Endothelial cell of umbilical vein (primary cell): ENCODE measurements at regions not wholly inside any gene's neighbourhood (a gene's known extent, or its start where the extent isn't known, plus 50 kb on each side); places are given as distances from the start of the nearest gene placed in this dataset.

Source experiments
- BruUV-seq: library from RNA; stranded (reverse); fragments of 400-500 nt; replicated peaks from 2 replicates; lab custom pipeline; 2021; lab: Mats Ljungman, UMichigan
- CTCF ChIA-PET: fragments of 300-600, 350-600 bp; sonication (Branson Sonifier 250); formaldehyde crosslinking; loops from one replicate; lab custom pipeline; 2021; ENCODE audit warnings: antibody characterized with exemption, inconsistent platforms; lab: Charles Lee
- POLR2A ChIA-PET: fragments of 300-600, 350-600 bp; sonication (Branson Sonifier 250); formaldehyde crosslinking; loops from one replicate; lab custom pipeline; 2021; ENCODE audit warnings: antibody characterized with exemption, inconsistent platforms; lab: Charles Lee
- DNase-seq: peaks from one replicate; pipeline ENCODE4 v3.0.0-alpha.2; 2011; ENCODE audit warnings: low read depth, low spot score
- FAIRE-seq: peaks from 2 replicates; lab custom pipeline; 2011; peaks lifted over from hg19 to GRCh38; lab: Jason Lieb, UNC
- H2AFZ ChIP-seq: 2 replicates; pipeline ENCODE4 v1.6.0; 2012; ENCODE audit warnings: low read depth, low read length, control low read depth, inconsistent platforms
- H3K27ac ChIP-seq: 2 replicates; pipeline ENCODE4 v1.5.1; 2011; ENCODE audit warnings: low read depth, mild to moderate bottlenecking, control low read depth, low read length, moderate library complexity; ENCODE audit not compliant: insufficient read depth
- H3K27me3 ChIP-seq, 2 experiments: 2 replicates each; pipeline versions ENCODE4 v1.6.0 to v1.6.1; 2011; ENCODE audit warnings: low read length in 2 of 2, mixed read lengths in 1 of 2; ENCODE audit not compliant: control insufficient read depth in 2 of 2, insufficient read depth in 2 of 2
- H3K36me3 ChIP-seq, 2 experiments: 2 replicates in 1 of 2; 3 replicates in 1 of 2; pipeline ENCODE4 v1.5.1; 2011; ENCODE audit warnings: low read length in 2 of 2, mild to moderate bottlenecking in 1 of 2, moderate library complexity in 1 of 2; ENCODE audit not compliant: control insufficient read depth in 2 of 2, insufficient read depth in 2 of 2; ENCODE audit errors: extremely low read depth in 1 of 2
- H3K4me1 ChIP-seq: 3 replicates; pipeline ENCODE4 v1.5.1; 2011; ENCODE audit warnings: mild to moderate bottlenecking, low read length; ENCODE audit not compliant: control insufficient read depth, insufficient read depth; ENCODE audit errors: extremely low read depth
- H3K4me2 ChIP-seq: 2 replicates; pipeline ENCODE4 v1.6.1; 2011; ENCODE audit warnings: low read length, control low read depth, mixed read lengths; ENCODE audit not compliant: insufficient read depth
- H3K4me3 ChIP-seq, 3 experiments: fragments of 200-600 bp in 1 of 3; sonication (generic), shearing (Covaris generic) in 1 of 3; replicated peaks in 1 of 3; 2 replicates each; pipeline ENCODE4 v1.5.1; 2011 to 2016; ENCODE audit warnings: control low read depth in 3 of 3, low read length in 3 of 3, mild to moderate bottlenecking in 2 of 3, inconsistent platforms in 1 of 3, low read depth in 1 of 3, moderate library complexity in 1 of 3; ENCODE audit not compliant: insufficient read depth in 1 of 3
- H3K79me2 ChIP-seq: 2 replicates; pipeline ENCODE4 v1.6.0; 2012; ENCODE audit warnings: low read length, inconsistent platforms; ENCODE audit not compliant: control insufficient read depth, insufficient read depth
- H3K9ac ChIP-seq: replicated peaks from 2 replicates; pipeline ENCODE3; 2011; ENCODE audit warnings: low read length, control low read depth; ENCODE audit not compliant: insufficient read depth; ENCODE audit errors: extremely low read depth
- H3K9me1 ChIP-seq: replicated peaks from 3 replicates; pipeline ENCODE4 v1.6.0; 2011; ENCODE audit warnings: mild to moderate bottlenecking, low read length; ENCODE audit not compliant: control insufficient read depth, insufficient read depth; ENCODE audit errors: extremely low read depth
- H3K9me3 ChIP-seq: replicated peaks from 2 replicates; pipeline ENCODE4 v1.5.1; 2012; ENCODE audit warnings: low read length, inconsistent platforms; ENCODE audit not compliant: control insufficient read depth, insufficient read depth
- H4K20me1 ChIP-seq: replicated peaks from 2 replicates; pipeline ENCODE3; 2011; ENCODE audit warnings: mild to moderate bottlenecking, low read length; ENCODE audit not compliant: control insufficient read depth, insufficient read depth; ENCODE audit errors: extremely low read depth
- EZH2 ChIP-seq: IDR thresholded peaks from 2 replicates; pipeline ENCODE4 v1.6.1; 2012; ENCODE audit warnings: borderline replicate concordance, low read depth, mild to moderate bottlenecking, moderate library complexity, low read length, inconsistent platforms; ENCODE audit not compliant: severe bottlenecking
- FOS ChIP-seq: IDR thresholded peaks from 2 replicates; pipeline ENCODE4 v1.6.1; 2011; ENCODE audit warnings: mild to moderate bottlenecking, low read length, moderate library complexity, borderline replicate concordance; ENCODE audit not compliant: insufficient read depth
- GATA2 ChIP-seq: IDR thresholded peaks from 2 replicates; pipeline ENCODE4 v1.7.0; 2011; ENCODE audit warnings: low read depth, mild to moderate bottlenecking, moderate library complexity, mixed read lengths, low read length; ENCODE audit not compliant: insufficient read length, insufficient read depth
- JUN ChIP-seq: IDR thresholded peaks from 2 replicates; pipeline ENCODE4 v1.6.1; 2011; ENCODE audit warnings: borderline replicate concordance, low read depth; ENCODE audit not compliant: insufficient read length, insufficient read depth
- MYC ChIP-seq: IDR thresholded peaks from one replicate; pipeline ENCODE4 v1.6.1; 2011; ENCODE audit warnings: mild to moderate bottlenecking, low read depth, low read length
- POLR2A ChIP-seq: IDR thresholded peaks from 2 replicates; pipeline ENCODE4 v1.6.1; 2012; ENCODE audit warnings: low read depth, mild to moderate bottlenecking, control low read depth, low read length
- POLR2AphosphoS5 ChIP-seq: IDR thresholded peaks from 2 replicates; pipeline ENCODE4 v1.6.1; 2012; ENCODE audit warnings: low read depth, mild to moderate bottlenecking, control low read depth, low read length, moderate library complexity; ENCODE audit not compliant: insufficient read depth
- dilution Hi-C: fragments of 300-500 bp; cut with MboI; formaldehyde crosslinking; loops from one replicate; pipeline ENCODE4 v1.15.0; 2019; ENCODE audit warnings: low sequenced_read_pairs; ENCODE audit not compliant: extremely low pct_ligation_motif_present
- intact Hi-C: fragments of 100-400 bp; cut with micrococcal nuclease; formaldehyde crosslinking; loops from one replicate; pipeline ENCODE4 v1.10.0; 2022
- TF ChIP-seq, protein P1 (sequence below): IDR thresholded peaks from 2 replicates; pipeline ENCODE4 v1.6.1; 2011; ENCODE audit not compliant: insufficient read depth, insufficient read length
- TF ChIP-seq, protein P2 (sequence below), 2 donors: IDR thresholded peaks; 1 replicate in 1 of 2; 2 replicates in 1 of 2; pipeline ENCODE4 v1.5.1; 2011; ENCODE audit warnings: low read length in 2 of 2, mild to moderate bottlenecking in 2 of 2, moderate library complexity in 2 of 2, control low read depth in 1 of 2, inconsistent platforms in 1 of 2, low read depth in 1 of 2; ENCODE audit not compliant: insufficient read depth in 1 of 2; ENCODE audit errors: extremely low read depth in 1 of 2

DNA sequence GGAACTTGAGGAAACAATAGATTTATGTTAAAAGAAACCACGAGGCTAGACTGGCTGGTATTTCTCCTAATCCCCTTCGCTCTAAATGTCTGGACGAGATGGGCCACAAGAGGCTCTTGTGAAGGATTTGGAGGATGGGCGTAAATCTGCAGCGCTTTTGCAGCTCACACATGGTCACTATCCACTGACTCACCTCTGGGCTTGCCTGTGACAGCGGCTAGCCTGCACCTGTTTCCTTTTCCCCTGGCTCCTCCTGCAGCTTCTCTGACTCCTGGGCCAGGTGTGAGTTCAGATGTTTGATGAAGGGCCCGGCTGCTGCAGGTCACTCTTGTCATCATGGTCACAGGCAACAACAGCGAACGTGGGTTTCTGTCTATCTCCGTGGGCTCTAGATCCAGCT, 629.4 kb downstream of the CBLN4 start:
- H3K27ac ChIP-seq: no peak overlapping the region
- TF ChIP-seq FOS (no peak), JUN (no peak), MYC (no peak), POLR2AphosphoS5 (no peak), GATA2 (no peak)
- TF ChIP-seq, protein P1, sequence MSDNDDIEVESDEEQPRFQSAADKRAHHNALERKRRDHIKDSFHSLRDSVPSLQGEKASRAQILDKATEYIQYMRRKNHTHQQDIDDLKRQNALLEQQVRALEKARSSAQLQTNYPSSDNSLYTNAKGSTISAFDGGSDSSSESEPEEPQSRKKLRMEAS: no peak
- no peak overlapping the region for H3K4me2 ChIP-seq
- no peaks in the 10 kb centered on the region for H3K36me3 ChIP-seq
- BruUV-seq: no TSS peak
- ChIA-PET CTCF (no interaction called here), POLR2A (no interaction called here)
- H3K4me1 ChIP-seq: no peaks in the 10 kb centered on the region
- intact Hi-C loops (no loop called here), dilution Hi-C loops (no loop called here)
- H2AFZ ChIP-seq: no peak overlapping the region
- H3K79me2 ChIP-seq: no peaks in the 10 kb centered on the region
- no peak overlapping the region for H3K9ac ChIP-seq
- H3K9me1 ChIP-seq: no peaks in the 10 kb centered on the region
- no peaks in the 10 kb centered on the region for H3K27me3 ChIP-seq
- DNase-seq (no peak), FAIRE-seq (no peak)
- no peaks in the 10 kb centered on the region for H4K20me1 ChIP-seq
- no peak overlapping the region for H3K4me3 ChIP-seq
- H3K9me3 ChIP-seq: no peaks in the 10 kb centered on the region

DNA sequence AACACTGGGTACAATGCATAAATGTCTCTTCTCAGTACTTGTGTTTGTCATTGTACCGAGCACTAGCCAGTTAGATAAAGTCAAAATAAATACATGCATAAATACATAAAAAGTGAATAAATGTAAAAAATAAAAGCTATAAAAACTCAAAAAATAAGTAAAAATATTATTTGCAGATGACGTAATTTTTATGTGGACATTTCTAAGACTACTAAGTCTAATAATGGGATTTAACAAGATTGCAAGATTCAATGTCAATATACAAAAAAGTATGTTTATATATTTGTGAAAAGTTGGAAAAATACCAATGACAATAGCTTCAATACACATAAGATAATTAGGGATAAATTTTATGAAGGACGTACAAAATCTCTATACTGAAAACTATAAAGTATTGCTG, 639.6 kb downstream of the CBLN4 start:
- CTCF ChIA-PET: no interaction called here

More for the DNA sequence above, 639.6 kb downstream of the CBLN4 start:
- Histone ChIP-seq H3K36me3 (no peaks in the 10 kb centered on the region), H3K27ac (no peak overlapping the region), H3K9ac (no peak overlapping the region), H3K4me2 (no peak overlapping the region), H3K4me1 (no peaks in the 10 kb centered on the region), H4K20me1 (no peaks in the 10 kb centered on the region), H3K4me3 (no peak overlapping the region), H2AFZ (no peak overlapping the region), H3K9me1 (no peaks in the 10 kb centered on the region), H3K79me2 (no peaks in the 10 kb centered on the region), H3K9me3 (peaks cover 2% of the 10 kb centered on the region), H3K27me3 (no peaks in the 10 kb centered on the region)
- BruUV-seq: no TSS peak
- POLR2A ChIA-PET: no interaction called here
- no peak for FAIRE-seq
- DNase-seq: no peak
- dilution Hi-C loops (no loop called here), intact Hi-C loops (no loop called here)
- no peak for TF ChIP-seq JUN
- no peak for TF ChIP-seq GATA2
- TF ChIP-seq MYC: no peak
- TF ChIP-seq, protein P2, sequence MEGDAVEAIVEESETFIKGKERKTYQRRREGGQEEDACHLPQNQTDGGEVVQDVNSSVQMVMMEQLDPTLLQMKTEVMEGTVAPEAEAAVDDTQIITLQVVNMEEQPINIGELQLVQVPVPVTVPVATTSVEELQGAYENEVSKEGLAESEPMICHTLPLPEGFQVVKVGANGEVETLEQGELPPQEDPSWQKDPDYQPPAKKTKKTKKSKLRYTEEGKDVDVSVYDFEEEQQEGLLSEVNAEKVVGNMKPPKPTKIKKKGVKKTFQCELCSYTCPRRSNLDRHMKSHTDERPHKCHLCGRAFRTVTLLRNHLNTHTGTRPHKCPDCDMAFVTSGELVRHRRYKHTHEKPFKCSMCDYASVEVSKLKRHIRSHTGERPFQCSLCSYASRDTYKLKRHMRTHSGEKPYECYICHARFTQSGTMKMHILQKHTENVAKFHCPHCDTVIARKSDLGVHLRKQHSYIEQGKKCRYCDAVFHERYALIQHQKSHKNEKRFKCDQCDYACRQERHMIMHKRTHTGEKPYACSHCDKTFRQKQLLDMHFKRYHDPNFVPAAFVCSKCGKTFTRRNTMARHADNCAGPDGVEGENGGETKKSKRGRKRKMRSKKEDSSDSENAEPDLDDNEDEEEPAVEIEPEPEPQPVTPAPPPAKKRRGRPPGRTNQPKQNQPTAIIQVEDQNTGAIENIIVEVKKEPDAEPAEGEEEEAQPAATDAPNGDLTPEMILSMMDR (IDR thresholded peaks at IDR 0.05; ENCODE audit: extremely low read depth in 1 of 2, insufficient read depth in 1 of 2, low read depth in 1 of 2, low read length in 2 of 2): no peak
- no peak for TF ChIP-seq FOS
- TF ChIP-seq POLR2AphosphoS5: no peak
- no peak for TF ChIP-seq EZH2
- no peak for TF ChIP-seq POLR2A
